GM23248 (cell line): ENCODE measurements at regions not wholly inside any gene's neighbourhood (a gene's known extent, or its start where the extent isn't known, plus 50 kb on each side); places are given as distances from the start of the nearest gene placed in this dataset.
A peak's percentile ranks its signal among the peaks of the same experiment; 100 is the strongest.

Source experiments
- DNase-seq: peaks from one replicate; pipeline ENCODE4 v3.0.0-alpha.2; 2015
- H2AFZ ChIP-seq: fragments of 200-600 bp; sonication (generic); 2 replicates; pipeline ENCODE4 v1.6.1; 2016; ENCODE audit warnings: antibody characterized with exemption
- H3F3A ChIP-seq: fragments of 200-600 bp; sonication (generic); 2 replicates; pipeline ENCODE4 v1.6.1; 2016; ENCODE audit warnings: mild to moderate bottlenecking, antibody characterized with exemption, mixed run types; ENCODE audit not compliant: insufficient read depth
- H3K27ac ChIP-seq: fragments of 200-600 bp; sonication (generic); 2 replicates; pipeline ENCODE4 v1.5.1; 2016; ENCODE audit warnings: mild to moderate bottlenecking
- H3K27me3 ChIP-seq: fragments of 200-600 bp; sonication (generic); replicated peaks from 2 replicates; pipeline ENCODE4 v1.6.1; 2016; ENCODE audit warnings: mild to moderate bottlenecking; ENCODE audit not compliant: insufficient read depth
- H3K36me3 ChIP-seq: fragments of 200-600 bp; sonication (generic); 2 replicates; pipeline ENCODE4 v1.6.1; 2016; ENCODE audit warnings: low read depth, mild to moderate bottlenecking
- H3K4me1 ChIP-seq: fragments of 200-600 bp; sonication (generic); 2 replicates; pipeline ENCODE4 v1.6.1; 2016; ENCODE audit warnings: mild to moderate bottlenecking; ENCODE audit not compliant: insufficient read depth
- H3K4me2 ChIP-seq: fragments of 200-600 bp; sonication (generic); one replicate; pipeline ENCODE4 v1.6.1; 2016; ENCODE audit warnings: mild to moderate bottlenecking; ENCODE audit not compliant: unreplicated experiment
- H3K4me3 ChIP-seq: fragments of 200-600 bp; sonication (generic); 2 replicates; pipeline ENCODE4 v1.5.1; 2016; ENCODE audit warnings: mild to moderate bottlenecking
- H3K79me2 ChIP-seq: fragments of 200-600 bp; sonication (generic); 2 replicates; pipeline ENCODE4 v1.6.1; 2016; ENCODE audit warnings: mild to moderate bottlenecking; ENCODE audit not compliant: insufficient read depth
- H3K9ac ChIP-seq: fragments of 200-600 bp; sonication (generic); 2 replicates; pipeline ENCODE4 v1.6.1; 2016; ENCODE audit warnings: mild to moderate bottlenecking
- H3K9me2 ChIP-seq: fragments of 200-600 bp; sonication (generic); 2 replicates; pipeline ENCODE4 v1.6.1; 2016; ENCODE audit warnings: mixed run types, mild to moderate bottlenecking, moderate library complexity; ENCODE audit not compliant: insufficient read depth
- H3K9me3 ChIP-seq: fragments of 200-600 bp; sonication (generic); one replicate; pipeline ENCODE4 v1.6.1; 2017; ENCODE audit warnings: low read depth
- H4K20me1 ChIP-seq: fragments of 200-600 bp; sonication (generic); 2 replicates; pipeline ENCODE4 v1.6.0; 2016; ENCODE audit not compliant: insufficient read depth
- EZH2 ChIP-seq: fragments of 200-600 bp; sonication (generic); IDR thresholded peaks from 2 replicates; pipeline ENCODE4 v1.6.1; 2018; ENCODE audit warnings: antibody characterized with exemption, mild to moderate bottlenecking; ENCODE audit not compliant: insufficient read depth, poor library complexity, severe bottlenecking
- EZH2phosphoT487 ChIP-seq: fragments of 200-600 bp; sonication (generic); IDR thresholded peaks from 2 replicates; pipeline ENCODE4 v1.6.1; 2018; ENCODE audit warnings: antibody characterized with exemption, moderate library complexity, mild to moderate bottlenecking, low read depth; ENCODE audit not compliant: insufficient read depth
- WGBS, 2 experiments: methylation state at CpG; one replicate each; pipeline ENCODE4 v1.1.6; 2015 to 2017; ENCODE audit warnings: low lambda C conversion rate in 2 of 2, low coverage in 1 of 2; ENCODE audit errors: missing lambda C conversion rate in 2 of 2; 5-methylcytosine and 5-hydroxymethylcytosine counted together
- in situ Hi-C: fragments of 300-500 bp; cut with MboI; formaldehyde crosslinking; loops from 2 replicates; pipeline ENCODE4 v1.15.0; 2020

- TF ChIP-seq EZH2phosphoT487, result no peak
- no peak for TF ChIP-seq EZH2
- Histone ChIP-seq H3K27ac (no peak overlapping the region), H3K9ac (no peak overlapping the region), H3K79me2 (no peaks in the 10 kb centered on the region), H2AFZ (no peak overlapping the region), H3K4me3 (no peak overlapping the region), H3K9me2 (no peaks in the 10 kb centered on the region), H3F3A (no peaks in the 10 kb centered on the region), H3K4me2 (no peak overlapping the region), H3K4me1 (no peaks in the 10 kb centered on the region), H3K27me3 (no peaks in the 10 kb centered on the region), H4K20me1 (no peaks in the 10 kb centered on the region), H3K36me3 (no peaks in the 10 kb centered on the region), H3K9me3 (no peaks in the 10 kb centered on the region)
- DNase-seq, result no peak
- in situ Hi-C loops, result no loop called here
- WGBS, 2 experiments, result 22 to 24% methylated on average over 2 of the region's 2 CpGs
Measured at GRCh38 chr7:72524037-72524436, 111.9 kb upstream of the CALN1 start.

- Histone ChIP-seq H3K4me3 (no peak overlapping the region), H4K20me1 (no peaks in the 10 kb centered on the region), H3K9me3 (no peaks in the 10 kb centered on the region), H3K79me2 (no peaks in the 10 kb centered on the region), H3F3A (no peaks in the 10 kb centered on the region), H2AFZ (no peak overlapping the region), H3K4me1 (no peaks in the 10 kb centered on the region), H3K36me3 (no peaks in the 10 kb centered on the region), H3K9ac (no peak overlapping the region), H3K4me2 (no peak overlapping the region), H3K27ac (no peak overlapping the region), H3K27me3 (no peaks in the 10 kb centered on the region), H3K9me2 (no peaks in the 10 kb centered on the region)
- 13 to 15% methylated on average over 10 of the region's 10 CpGs for WGBS, 2 experiments
- TF ChIP-seq EZH2phosphoT487 (no peak), EZH2 (no peak)
- peak; percentile 6 for DNase-seq
- in situ Hi-C loops, result no loop called here
Measured at GRCh38 chr7:72504061-72504706, 92.0 kb upstream of the CALN1 start.

GRCh38 chr7:72503644-72504043 is 91.5 kb upstream of the CALN1 start:
- in situ Hi-C loops, result no loop called here
- Histone ChIP-seq H3K9me3 (no peaks in the 10 kb centered on the region), H3F3A (no peaks in the 10 kb centered on the region), H3K27ac (no peak overlapping the region), H3K4me1 (no peaks in the 10 kb centered on the region), H3K9me2 (no peaks in the 10 kb centered on the region), H3K27me3 (no peaks in the 10 kb centered on the region), H4K20me1 (no peaks in the 10 kb centered on the region), H3K79me2 (no peaks in the 10 kb centered on the region), H2AFZ (no peak overlapping the region), H3K9ac (no peak overlapping the region), H3K4me2 (no peak overlapping the region), H3K4me3 (no peak overlapping the region), H3K36me3 (no peaks in the 10 kb centered on the region)
- no peak for DNase-seq
- no peak for TF ChIP-seq EZH2phosphoT487
- TF ChIP-seq EZH2, result no peak
- WGBS, 2 experiments, result 24 to 36% methylated on average over 8 of the region's 8 CpGs

GRCh38 chr7:72494807-72495206 is 82.7 kb upstream of the CALN1 start:
- no peak for DNase-seq
- no peaks in the 10 kb centered on the region for H3K79me2 ChIP-seq
- H3K36me3 ChIP-seq, result no peaks in the 10 kb centered on the region
- H4K20me1 ChIP-seq, result no peaks in the 10 kb centered on the region
- no peaks in the 10 kb centered on the region for H3K4me1 ChIP-seq
- no peak overlapping the region for H3K4me3 ChIP-seq
- no peaks in the 10 kb centered on the region for H3F3A ChIP-seq
- in situ Hi-C loops, result no loop called here
- H3K9me3 ChIP-seq, result no peaks in the 10 kb centered on the region
- H3K27ac ChIP-seq, result no peak overlapping the region
- TF ChIP-seq EZH2phosphoT487, result no peak
- no peak for TF ChIP-seq EZH2
- H3K27me3 ChIP-seq, result no peaks in the 10 kb centered on the region
- H3K4me2 ChIP-seq, result no peak overlapping the region
- 25 to 40% methylated on average over 2 of the region's 2 CpGs for WGBS, 2 experiments
- no peaks in the 10 kb centered on the region for H3K9me2 ChIP-seq
- H2AFZ ChIP-seq, result no peak overlapping the region
- H3K9ac ChIP-seq, result no peak overlapping the region
